PC-9 (cell line): ENCODE measurements at regions not wholly inside any gene's neighbourhood (a gene's known extent, or its start where the extent isn't known, plus 50 kb on each side); places are given as distances from the start of the nearest gene placed in this dataset.

ENCODE experiments used
- BruUV-seq: library from RNA; stranded (reverse); fragments of 400-500 nt; replicated peaks from 2 replicates; lab custom pipeline; 2021; lab: Mats Ljungman, UMichigan
- CTCF ChIA-PET: fragments of 300-600 bp; sonication (Branson Sonifier 250); formaldehyde crosslinking; loops from one replicate; lab custom pipeline; 2022; ENCODE audit warnings: antibody characterized with exemption; lab: Charles Lee
- POLR2A ChIA-PET: fragments of 300-600 bp; sonication (Branson Sonifier 250); formaldehyde crosslinking; loops from one replicate; lab custom pipeline; 2022; ENCODE audit warnings: antibody characterized with exemption; ENCODE audit not compliant: unreplicated experiment; lab: Charles Lee
- DNase-seq, 2 experiments: peaks; one replicate each; pipeline versions ENCODE4 v3.0.0 to v3.0.0-alpha.2; 2015 to 2022; ENCODE audit warnings: mixed read lengths in 1 of 2
- H2AFZ ChIP-seq: fragments of 200-600 bp; sonication (generic); 2 replicates; pipeline ENCODE4 v1.8.1; 2017; ENCODE audit warnings: antibody characterized with exemption
- H3F3A ChIP-seq: fragments of 200-600 bp; sonication (generic); 2 replicates; pipeline ENCODE4 v1.8.1; 2017; ENCODE audit warnings: antibody characterized with exemption, mild to moderate bottlenecking, low read depth; ENCODE audit not compliant: insufficient read depth
- H3K27ac ChIP-seq: fragments of 200-600 bp; sonication (generic); 2 replicates; pipeline ENCODE4 v1.6.1; 2016; ENCODE audit warnings: mixed run types
- H3K27me3 ChIP-seq: fragments of 200-600 bp; sonication (generic); 2 replicates; pipeline ENCODE4 v1.6.1; 2016; ENCODE audit warnings: low read depth, mixed run types; ENCODE audit not compliant: insufficient read depth
- H3K36me3 ChIP-seq: fragments of 200-600 bp; sonication (generic); 2 replicates; pipeline ENCODE4 v1.6.1; 2016; ENCODE audit warnings: low read depth, mixed run types
- H3K4me1 ChIP-seq: fragments of 200-600 bp; sonication (generic); replicated peaks from 2 replicates; pipeline ENCODE4 v1.6.1; 2016; ENCODE audit warnings: mixed run types; ENCODE audit not compliant: insufficient read depth
- H3K4me2 ChIP-seq: fragments of 200-600 bp; sonication (generic); 2 replicates; pipeline ENCODE4 v1.6.1; 2017; ENCODE audit warnings: mixed run types
- H3K4me3 ChIP-seq: fragments of 200-600 bp; sonication (generic); 2 replicates; pipeline ENCODE4 v1.6.1; 2016; ENCODE audit warnings: mixed run types
- H3K79me2 ChIP-seq: fragments of 200-600 bp; sonication (generic); 2 replicates; pipeline ENCODE4 v1.6.1; 2017; ENCODE audit warnings: low read depth, mixed run types
- H3K9me2 ChIP-seq: fragments of 200-600 bp; sonication (generic); 2 replicates; pipeline ENCODE4 v1.8.1; 2017; ENCODE audit warnings: mild to moderate bottlenecking; ENCODE audit not compliant: insufficient read depth
- H3K9me3 ChIP-seq: fragments of 200-600 bp; sonication (generic); 2 replicates; pipeline ENCODE4 v1.8.1; 2016; ENCODE audit warnings: low read depth; ENCODE audit not compliant: insufficient read depth
- H4K20me1 ChIP-seq: fragments of 200-600 bp; sonication (generic); 2 replicates; pipeline ENCODE4 v1.8.1; 2017; ENCODE audit not compliant: insufficient read depth
- EZH2 ChIP-seq: fragments of 200-600 bp; sonication (generic); IDR thresholded peaks from 2 replicates; pipeline ENCODE4 v1.8.0; 2017; ENCODE audit warnings: antibody characterized with exemption, low read depth
- intact Hi-C: fragments of 100-400 bp; cut with micrococcal nuclease; formaldehyde crosslinking; loops from one replicate; pipeline ENCODE4 v1.10.0; 2022; ENCODE audit not compliant: unreplicated experiment
- TF ChIP-seq, protein P1 (sequence below): fragments of 200-600 bp; sonication (generic); conservative IDR thresholded peaks from 2 replicates; pipeline ENCODE4 v1.6.1; 2017; ENCODE audit warnings: mixed run types, antibody characterized with exemption, mild to moderate bottlenecking, moderate library complexity

DNA sequence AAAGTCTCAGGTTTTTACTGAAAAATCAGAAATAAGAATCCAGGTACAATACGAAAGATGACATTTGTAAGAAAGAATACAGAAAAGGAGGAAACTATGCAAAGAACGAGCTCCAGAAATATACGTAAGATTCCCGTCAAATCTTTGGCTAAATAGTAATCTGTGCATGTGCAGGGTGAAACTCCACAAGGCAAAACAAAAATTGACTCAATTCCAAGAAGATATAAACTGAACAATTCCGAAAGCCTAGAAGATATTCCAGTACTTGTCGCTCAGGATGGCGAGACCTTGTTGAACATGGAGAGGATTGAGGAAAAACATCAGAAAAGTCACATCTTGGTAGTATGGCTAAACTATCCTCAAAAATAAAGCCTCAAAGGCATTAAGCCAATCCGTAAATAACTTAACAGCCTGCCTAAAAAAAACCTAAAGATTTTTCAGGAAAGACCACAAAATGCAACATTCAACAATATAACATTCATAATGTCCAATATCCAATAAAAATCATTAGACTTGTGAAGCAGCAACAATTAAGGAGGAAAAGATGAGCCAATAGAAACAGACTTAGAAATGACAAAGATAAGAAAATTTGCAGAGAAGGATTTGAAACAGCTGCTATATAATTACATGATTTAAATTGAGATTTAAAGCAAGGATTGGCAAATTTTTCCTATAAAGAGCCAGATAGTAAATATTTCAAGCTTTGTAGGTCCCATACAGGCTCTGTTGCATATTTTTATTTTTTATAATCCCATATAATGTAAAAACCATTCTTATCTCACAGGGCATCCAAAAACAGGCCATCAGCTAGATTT, 166.4 kb upstream of the UBASH3B start:
- Histone ChIP-seq H3K36me3 (no peaks in the 10 kb centered on the region), H3F3A (no peaks in the 10 kb centered on the region), H3K4me2 (no peak overlapping the region), H3K4me3 (no peak overlapping the region), H4K20me1 (no peaks in the 10 kb centered on the region), H3K9me2 (no peaks in the 10 kb centered on the region), H3K9me3 (no peaks in the 10 kb centered on the region; the same call in 1 of the 2 replicates), H3K79me2 (no peaks in the 10 kb centered on the region), H3K27ac (no peak overlapping the region), H2AFZ (no peak overlapping the region), H3K4me1 (no peaks in the 10 kb centered on the region), H3K27me3 (no peaks in the 10 kb centered on the region)
- ChIA-PET CTCF (no interaction called here), POLR2A (no interaction called here)
- DNase-seq: no peak
- TF ChIP-seq, protein P1, sequence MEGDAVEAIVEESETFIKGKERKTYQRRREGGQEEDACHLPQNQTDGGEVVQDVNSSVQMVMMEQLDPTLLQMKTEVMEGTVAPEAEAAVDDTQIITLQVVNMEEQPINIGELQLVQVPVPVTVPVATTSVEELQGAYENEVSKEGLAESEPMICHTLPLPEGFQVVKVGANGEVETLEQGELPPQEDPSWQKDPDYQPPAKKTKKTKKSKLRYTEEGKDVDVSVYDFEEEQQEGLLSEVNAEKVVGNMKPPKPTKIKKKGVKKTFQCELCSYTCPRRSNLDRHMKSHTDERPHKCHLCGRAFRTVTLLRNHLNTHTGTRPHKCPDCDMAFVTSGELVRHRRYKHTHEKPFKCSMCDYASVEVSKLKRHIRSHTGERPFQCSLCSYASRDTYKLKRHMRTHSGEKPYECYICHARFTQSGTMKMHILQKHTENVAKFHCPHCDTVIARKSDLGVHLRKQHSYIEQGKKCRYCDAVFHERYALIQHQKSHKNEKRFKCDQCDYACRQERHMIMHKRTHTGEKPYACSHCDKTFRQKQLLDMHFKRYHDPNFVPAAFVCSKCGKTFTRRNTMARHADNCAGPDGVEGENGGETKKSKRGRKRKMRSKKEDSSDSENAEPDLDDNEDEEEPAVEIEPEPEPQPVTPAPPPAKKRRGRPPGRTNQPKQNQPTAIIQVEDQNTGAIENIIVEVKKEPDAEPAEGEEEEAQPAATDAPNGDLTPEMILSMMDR: no peak
- TF ChIP-seq EZH2: no peak
- BruUV-seq: no TSS peak
- intact Hi-C loops: no loop called here

DNA sequence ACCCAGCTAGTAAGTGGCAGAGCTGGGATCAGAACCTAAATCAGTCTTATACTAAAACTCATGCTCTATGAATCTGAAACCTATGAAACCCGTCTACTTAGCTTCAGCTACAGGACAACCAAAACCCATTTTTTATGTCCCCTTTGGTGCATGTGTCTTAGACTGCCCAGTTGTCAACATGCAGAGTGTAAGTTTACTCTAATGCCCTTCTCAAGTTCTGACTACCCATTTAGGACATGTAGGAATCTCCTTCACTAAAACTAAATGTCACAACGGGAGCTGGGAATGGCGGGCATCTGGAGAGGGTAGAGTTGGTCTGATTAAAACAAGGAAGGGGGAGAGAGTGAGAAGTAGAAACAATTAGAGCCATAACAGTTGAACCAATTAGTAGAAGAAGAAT, 167.9 kb upstream of the UBASH3B start:
- Histone ChIP-seq H2AFZ (no peak overlapping the region), H3K4me1 (no peaks in the 10 kb centered on the region), H4K20me1 (no peaks in the 10 kb centered on the region), H3K27ac (no peak overlapping the region), H3K9me2 (no peaks in the 10 kb centered on the region), H3K9me3 (no peaks in the 10 kb centered on the region; the same call in 1 of the 2 replicates), H3K4me2 (no peak overlapping the region), H3K27me3 (no peaks in the 10 kb centered on the region), H3K4me3 (no peak overlapping the region), H3K79me2 (no peaks in the 10 kb centered on the region), H3F3A (no peaks in the 10 kb centered on the region), H3K36me3 (no peaks in the 10 kb centered on the region)
- no peak for TF ChIP-seq EZH2
- TF ChIP-seq, protein P1: no peak
- BruUV-seq: no TSS peak
- intact Hi-C loops: no loop called here
- DNase-seq: no peak
- POLR2A ChIA-PET: interaction anchor here (0.6 kb wide), 1 partner anchor 780 kb away, joined by 3 read pairs; no protein-coding TSS in a partner anchor
- CTCF ChIA-PET: no interaction called here

DNA sequence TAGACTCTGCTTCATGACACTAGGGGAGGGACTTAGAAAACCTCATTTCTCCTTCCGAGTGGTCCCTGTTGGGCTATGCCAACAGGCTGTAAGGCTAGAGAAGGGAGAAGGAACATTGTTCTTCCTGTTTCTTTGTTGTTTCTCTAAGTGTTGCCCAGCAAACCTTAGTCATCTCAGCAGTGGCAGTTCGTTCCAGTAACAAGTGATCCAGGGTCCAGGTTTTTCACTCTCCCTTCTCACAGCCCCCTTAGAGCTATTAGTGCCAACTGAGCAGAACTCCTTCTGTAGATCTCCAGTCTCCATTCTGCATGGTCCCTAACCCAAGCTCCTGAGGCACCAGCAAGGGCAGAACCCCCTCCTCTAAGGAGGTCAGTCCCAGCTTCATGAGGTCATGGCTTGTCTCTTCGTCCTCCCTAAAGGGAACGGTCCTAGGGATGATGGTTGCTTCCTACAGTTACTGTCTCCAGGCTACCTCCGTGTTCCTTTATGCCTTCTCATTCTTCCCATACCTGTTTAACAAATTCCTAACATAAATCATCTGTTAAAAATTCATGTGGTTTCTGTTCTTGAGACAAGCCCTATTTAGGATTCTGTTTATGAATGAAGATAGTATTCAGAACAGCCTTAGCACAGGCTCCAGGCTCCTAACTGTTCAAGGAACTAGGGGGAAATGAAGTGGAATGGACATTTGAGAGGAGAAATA, 168.6 kb upstream of the UBASH3B start:
- H3K79me2 ChIP-seq: no peaks in the 10 kb centered on the region
- H4K20me1 ChIP-seq: no peaks in the 10 kb centered on the region
- H3K9me3 ChIP-seq: no peaks in the 10 kb centered on the region; the same call in 1 of the 2 replicates
- no peaks in the 10 kb centered on the region for H3F3A ChIP-seq
- H3K27me3 ChIP-seq: no peaks in the 10 kb centered on the region
- ChIA-PET POLR2A (no interaction called here), CTCF (no interaction called here)
- no peak overlapping the region for H3K27ac ChIP-seq
- no peak for DNase-seq
- no peak overlapping the region for H3K4me2 ChIP-seq
- no peak overlapping the region for H3K4me3 ChIP-seq
- intact Hi-C loops: no loop called here
- H3K9me2 ChIP-seq: no peaks in the 10 kb centered on the region
- no TSS peak for BruUV-seq
- H2AFZ ChIP-seq: no peak overlapping the region
- no peak for TF ChIP-seq EZH2
- TF ChIP-seq, protein P1: no peak
- H3K4me1 ChIP-seq: no peaks in the 10 kb centered on the region
- no peaks in the 10 kb centered on the region for H3K36me3 ChIP-seq
